ENCODE measurements at regions not wholly inside any gene's neighbourhood (a gene's known extent, or its start where the extent isn't known, plus 50 kb on each side); places are given as distances from the start of the nearest gene placed in this dataset.

DNA sequence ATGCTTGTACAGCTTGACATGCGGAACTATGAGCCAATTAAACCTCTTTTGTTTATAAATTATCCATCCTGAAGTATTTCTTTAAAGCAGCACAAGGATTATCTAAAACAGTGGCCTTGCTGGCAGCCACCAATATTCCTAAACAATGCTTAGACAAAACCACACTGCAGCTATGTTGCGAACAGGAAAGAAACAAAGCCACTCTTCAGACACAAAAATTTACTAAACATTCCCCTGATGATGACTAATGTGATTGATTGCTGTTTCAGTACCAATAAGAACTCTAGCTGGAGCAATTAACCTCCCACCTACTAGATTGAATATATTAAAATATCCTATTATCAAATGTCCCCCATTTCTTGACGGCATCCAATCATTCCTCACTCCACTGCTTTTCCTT lies 325.8 kb upstream of the REG3G start:
- H2AFZ ChIP-seq (ENCODE audit: low read length), result no peak overlapping the region
- no peaks in the 10 kb centered on the region for H4K20me1 ChIP-seq (ENCODE audit: insufficient read depth, low read length)
- no peak overlapping the region for H3K4me2 ChIP-seq (ENCODE audit: insufficient read depth, low read length)
- H3K36me3 ChIP-seq (ENCODE audit: insufficient read depth, low read length), result no peaks in the 10 kb centered on the region
- DNase-seq (ENCODE audit: insufficient read length, low spot score, missing footprints), result peak; percentile 64
- no peaks in the 10 kb centered on the region for H3K9me3 ChIP-seq (ENCODE audit: low read depth, low read length)
- H3K4me3 ChIP-seq (ENCODE audit: insufficient read depth, low read length), result no peak overlapping the region
- TF ChIP-seq, protein P1, sequence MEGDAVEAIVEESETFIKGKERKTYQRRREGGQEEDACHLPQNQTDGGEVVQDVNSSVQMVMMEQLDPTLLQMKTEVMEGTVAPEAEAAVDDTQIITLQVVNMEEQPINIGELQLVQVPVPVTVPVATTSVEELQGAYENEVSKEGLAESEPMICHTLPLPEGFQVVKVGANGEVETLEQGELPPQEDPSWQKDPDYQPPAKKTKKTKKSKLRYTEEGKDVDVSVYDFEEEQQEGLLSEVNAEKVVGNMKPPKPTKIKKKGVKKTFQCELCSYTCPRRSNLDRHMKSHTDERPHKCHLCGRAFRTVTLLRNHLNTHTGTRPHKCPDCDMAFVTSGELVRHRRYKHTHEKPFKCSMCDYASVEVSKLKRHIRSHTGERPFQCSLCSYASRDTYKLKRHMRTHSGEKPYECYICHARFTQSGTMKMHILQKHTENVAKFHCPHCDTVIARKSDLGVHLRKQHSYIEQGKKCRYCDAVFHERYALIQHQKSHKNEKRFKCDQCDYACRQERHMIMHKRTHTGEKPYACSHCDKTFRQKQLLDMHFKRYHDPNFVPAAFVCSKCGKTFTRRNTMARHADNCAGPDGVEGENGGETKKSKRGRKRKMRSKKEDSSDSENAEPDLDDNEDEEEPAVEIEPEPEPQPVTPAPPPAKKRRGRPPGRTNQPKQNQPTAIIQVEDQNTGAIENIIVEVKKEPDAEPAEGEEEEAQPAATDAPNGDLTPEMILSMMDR (IDR thresholded peaks at IDR 0.05; ENCODE audit: extremely low read depth, low read depth, low read length), result no peak
- H3K27ac ChIP-seq (ENCODE audit: low read depth, low read length), result no peak overlapping the region
- no peaks in the 10 kb centered on the region for H3K4me1 ChIP-seq (ENCODE audit: insufficient read depth, low read length)
- H3K27me3 ChIP-seq (ENCODE audit: insufficient read depth, low read length), result no peaks in the 10 kb centered on the region
- H3K79me2 ChIP-seq (ENCODE audit: insufficient read depth, low read length), result no peaks in the 10 kb centered on the region

DNA sequence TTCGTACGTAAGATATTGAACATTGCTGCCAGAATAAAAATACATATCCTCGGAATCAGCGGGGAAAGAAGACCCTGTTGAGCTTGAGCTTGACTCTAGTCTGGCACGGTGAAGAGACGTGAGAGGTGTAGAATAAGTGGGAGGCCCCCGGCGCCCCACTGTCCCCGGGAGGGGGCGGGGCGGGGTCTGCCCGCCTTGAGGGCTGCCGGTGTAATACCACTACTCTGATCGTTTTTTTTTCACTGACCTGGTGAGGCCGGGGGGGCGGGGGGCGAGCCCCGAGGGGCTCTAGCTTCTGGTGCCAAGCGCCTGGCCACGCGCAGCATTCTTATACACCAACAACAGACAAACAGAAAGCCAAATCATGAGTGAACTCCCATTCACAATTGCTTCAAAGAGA lies 324.0 kb upstream of the REG3G start:
- H3K27me3 ChIP-seq (ENCODE audit: insufficient read depth, low read length), result no peaks in the 10 kb centered on the region
- H3K79me2 ChIP-seq (ENCODE audit: insufficient read depth, low read length), result no peaks in the 10 kb centered on the region
- no peak overlapping the region for H2AFZ ChIP-seq (ENCODE audit: low read length)
- no peak for DNase-seq (ENCODE audit: insufficient read length, low spot score, missing footprints)
- H3K4me3 ChIP-seq (ENCODE audit: insufficient read depth, low read length), result no peak overlapping the region
- TF ChIP-seq, protein P1 (IDR thresholded peaks at IDR 0.05; ENCODE audit: extremely low read depth, low read depth, low read length), result no peak
- H3K9me3 ChIP-seq (ENCODE audit: low read depth, low read length), result no peaks in the 10 kb centered on the region
- H3K27ac ChIP-seq (ENCODE audit: low read depth, low read length), result no peak overlapping the region
- H3K4me1 ChIP-seq (ENCODE audit: insufficient read depth, low read length), result no peaks in the 10 kb centered on the region
- no peak overlapping the region for H3K4me2 ChIP-seq (ENCODE audit: insufficient read depth, low read length)
- no peaks in the 10 kb centered on the region for H3K36me3 ChIP-seq (ENCODE audit: insufficient read depth, low read length)
- H4K20me1 ChIP-seq (ENCODE audit: insufficient read depth, low read length), result no peaks in the 10 kb centered on the region

DNA sequence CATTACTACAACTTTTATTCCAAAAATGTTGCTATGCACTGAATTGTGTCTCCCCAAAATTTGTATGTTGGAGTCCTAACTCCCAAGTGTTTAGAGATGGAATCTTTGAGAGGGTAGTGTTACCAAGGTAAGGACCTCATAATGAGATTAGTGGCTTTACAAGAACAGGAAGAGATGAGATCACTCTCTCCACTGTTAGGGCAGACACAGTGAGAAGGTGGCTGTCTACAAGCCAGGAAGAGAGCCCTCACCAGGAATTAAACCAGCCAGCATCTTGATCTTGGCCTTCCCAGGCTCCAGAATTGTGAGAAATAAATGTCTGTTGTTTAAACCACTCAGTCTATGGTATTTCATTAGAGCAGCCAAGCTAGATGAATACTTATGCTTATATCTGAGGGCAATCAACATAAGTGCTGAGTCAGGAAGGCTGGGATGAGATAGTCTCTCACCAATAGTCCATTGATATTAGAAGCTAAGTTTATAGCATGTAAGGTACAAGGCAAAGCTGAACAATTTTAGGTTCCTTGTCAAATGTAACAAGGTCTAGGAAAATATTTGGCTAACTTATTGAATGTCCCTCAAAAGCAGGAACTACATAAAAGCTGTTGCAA lies 317.6 kb upstream of the REG3G start:
- Histone ChIP-seq H3K27ac (ENCODE audit: low read depth, low read length) (no peak overlapping the region), H2AFZ (ENCODE audit: low read length) (no peak overlapping the region), H3K79me2 (ENCODE audit: insufficient read depth, low read length) (no peaks in the 10 kb centered on the region), H3K4me2 (ENCODE audit: insufficient read depth, low read length) (no peak overlapping the region), H3K27me3 (ENCODE audit: insufficient read depth, low read length) (no peaks in the 10 kb centered on the region), H4K20me1 (ENCODE audit: insufficient read depth, low read length) (no peaks in the 10 kb centered on the region), H3K36me3 (ENCODE audit: insufficient read depth, low read length) (no peaks in the 10 kb centered on the region), H3K4me1 (ENCODE audit: insufficient read depth, low read length) (no peaks in the 10 kb centered on the region), H3K9me3 (ENCODE audit: low read depth, low read length) (no peaks in the 10 kb centered on the region), H3K4me3 (ENCODE audit: insufficient read depth, low read length) (no peak overlapping the region)
- no peak for DNase-seq (ENCODE audit: insufficient read length, low spot score, missing footprints)
- TF ChIP-seq, protein P1 (IDR thresholded peaks at IDR 0.05; ENCODE audit: extremely low read depth, low read depth, low read length), result no peak

DNA sequence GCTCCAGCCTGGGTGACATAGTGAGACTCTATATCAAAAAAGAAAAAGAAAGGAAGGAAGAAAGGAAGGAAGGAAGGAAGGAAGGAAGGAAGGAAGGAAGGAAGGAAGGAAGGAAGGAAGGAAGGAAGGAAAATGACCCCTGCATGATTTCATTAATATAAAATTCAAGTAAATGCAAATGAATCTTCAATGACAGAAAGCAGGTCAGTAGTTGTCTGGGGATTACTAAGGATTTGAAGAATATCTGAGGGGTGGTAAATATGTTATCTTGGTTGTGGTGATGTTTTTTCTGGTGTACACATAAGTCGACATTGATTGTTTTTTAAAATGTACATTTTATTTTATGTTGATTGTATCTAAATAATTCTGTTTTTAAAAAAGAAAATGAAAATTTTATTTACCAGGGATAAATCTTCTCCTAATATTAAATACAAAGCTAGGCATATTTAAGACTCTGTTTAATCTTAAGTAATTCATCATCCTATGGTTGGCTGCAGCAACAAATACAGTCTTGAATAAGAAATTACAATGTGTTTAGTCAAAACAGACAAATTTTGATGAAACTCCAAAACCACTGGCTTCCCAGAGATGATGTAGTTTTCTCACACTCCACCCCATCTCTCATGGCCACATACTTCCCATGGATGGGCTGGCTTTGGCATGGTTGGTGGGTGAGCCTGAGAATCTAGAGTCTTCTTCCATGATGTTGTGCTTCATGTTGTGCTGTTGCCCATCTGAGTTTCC lies 314.7 kb upstream of the REG3G start:
- no peak overlapping the region for H3K4me3 ChIP-seq (ENCODE audit: insufficient read depth, low read length)
- no peaks in the 10 kb centered on the region for H3K79me2 ChIP-seq (ENCODE audit: insufficient read depth, low read length)
- no peak overlapping the region for H2AFZ ChIP-seq (ENCODE audit: low read length)
- TF ChIP-seq, protein P1 (IDR thresholded peaks at IDR 0.05; ENCODE audit: extremely low read depth, low read depth, low read length), result no peak
- no peak overlapping the region for H3K4me2 ChIP-seq (ENCODE audit: insufficient read depth, low read length)
- H3K36me3 ChIP-seq (ENCODE audit: insufficient read depth, low read length), result no peaks in the 10 kb centered on the region
- H3K9me3 ChIP-seq (ENCODE audit: low read depth, low read length), result no peaks in the 10 kb centered on the region
- DNase-seq (ENCODE audit: insufficient read length, low spot score, missing footprints), result no peak
- H3K27ac ChIP-seq (ENCODE audit: low read depth, low read length), result no peak overlapping the region
- no peaks in the 10 kb centered on the region for H4K20me1 ChIP-seq (ENCODE audit: insufficient read depth, low read length)
- no peaks in the 10 kb centered on the region for H3K4me1 ChIP-seq (ENCODE audit: insufficient read depth, low read length)
- H3K27me3 ChIP-seq (ENCODE audit: insufficient read depth, low read length), result no peaks in the 10 kb centered on the region
